A673 (cell line): ENCODE measurements at regions not wholly inside any gene's neighbourhood (a gene's known extent, or its start where the extent isn't known, plus 50 kb on each side); places are given as distances from the start of the nearest gene placed in this dataset.

ENCODE experiments used
- BruUV-seq: library from RNA; stranded (reverse); fragments of 400-500 nt; replicated peaks from 2 replicates; lab custom pipeline; 2021; lab: Mats Ljungman, UMichigan
- CTCF ChIA-PET: fragments of 300-600 bp; sonication (Branson Sonifier 250); formaldehyde crosslinking; loops from one replicate; lab custom pipeline; 2022; ENCODE audit warnings: antibody characterized with exemption; lab: Charles Lee
- POLR2A ChIA-PET: fragments of 300-600 bp; sonication (Branson Sonifier 250); formaldehyde crosslinking; loops from one replicate; lab custom pipeline; 2022; ENCODE audit warnings: antibody characterized with exemption; ENCODE audit not compliant: low non-redundant PET; lab: Charles Lee
- DNase-seq: peaks from one replicate; pipeline ENCODE4 v3.0.0-alpha.2; 2015; ENCODE audit warnings: low spot score
- H3K27ac ChIP-seq: fragments of 200-600 bp; sonication (generic); 2 replicates; pipeline ENCODE4 v1.5.1; 2016; ENCODE audit warnings: mixed run types, low read depth, mild to moderate bottlenecking, mixed read lengths, antibody characterized with exemption, low read length; ENCODE audit not compliant: poor library complexity, severe bottlenecking
- H3K27me3 ChIP-seq: fragments of 200-600 bp; sonication (generic); replicated peaks from 2 replicates; pipeline ENCODE4 v1.6.1; 2017; ENCODE audit warnings: mixed run types, low read depth, mild to moderate bottlenecking, mixed read lengths, antibody characterized with exemption, low read length; ENCODE audit not compliant: insufficient read depth, poor library complexity
- H3K36me3 ChIP-seq: fragments of 200-600 bp; sonication (generic); 2 replicates; pipeline ENCODE4 v1.6.1; 2016; ENCODE audit warnings: mixed run types, mild to moderate bottlenecking, mixed read lengths, antibody characterized with exemption, low read length; ENCODE audit not compliant: insufficient read depth, poor library complexity, severe bottlenecking
- H3K4me1 ChIP-seq: fragments of 200-600 bp; sonication (generic); 2 replicates; pipeline ENCODE4 v1.6.1; 2017; ENCODE audit warnings: mixed run types, mild to moderate bottlenecking, mixed read lengths, antibody characterized with exemption, low read length; ENCODE audit not compliant: insufficient read depth, poor library complexity, severe bottlenecking
- H3K4me3 ChIP-seq: fragments of 200-600 bp; sonication (generic); 2 replicates; pipeline ENCODE4 v1.5.1; 2016; ENCODE audit warnings: low read depth, mixed run types, mild to moderate bottlenecking, mixed read lengths, low read length; ENCODE audit not compliant: poor library complexity, severe bottlenecking
- H3K9me3 ChIP-seq: fragments of 200-600 bp; sonication (generic); 2 replicates; pipeline ENCODE4 v1.6.1; 2016; ENCODE audit warnings: mixed run types, low read depth, mild to moderate bottlenecking, mixed read lengths, antibody characterized with exemption, low read length; ENCODE audit not compliant: poor library complexity, severe bottlenecking
- CTCF ChIP-seq: fragments of 300-800, 200-600 bp; sonication (generic); conservative IDR thresholded peaks from 2 replicates; pipeline ENCODE4 v1.5.1; 2017; ENCODE audit warnings: low read depth, mild to moderate bottlenecking, antibody characterized with exemption, low read length, moderate library complexity, mixed read lengths
- EZH2 ChIP-seq: fragments of 200-600 bp; sonication (generic); IDR thresholded peaks from 2 replicates; pipeline ENCODE4 v1.6.1; 2017; ENCODE audit warnings: borderline replicate concordance, low read depth, mild to moderate bottlenecking, mixed read lengths, antibody characterized with exemption, low read length; ENCODE audit not compliant: poor library complexity, severe bottlenecking
- intact Hi-C: fragments of 100-400 bp; cut with micrococcal nuclease; formaldehyde crosslinking; loops from one replicate; pipeline ENCODE4 v1.10.0; 2022; ENCODE audit not compliant: unreplicated experiment

- ChIA-PET POLR2A (no interaction called here), CTCF (no interaction called here)
- no peak for DNase-seq
- H3K27ac ChIP-seq: no peak overlapping the region
- no peaks in the 10 kb centered on the region for H3K9me3 ChIP-seq
- intact Hi-C loops: no loop called here
- H3K4me1 ChIP-seq: no peaks in the 10 kb centered on the region
- BruUV-seq: no TSS peak
- no peak overlapping the region for H3K4me3 ChIP-seq
- no peaks in the 10 kb centered on the region for H3K27me3 ChIP-seq
- no peaks in the 10 kb centered on the region for H3K36me3 ChIP-seq
- TF ChIP-seq EZH2 (no peak), CTCF (no peak)
Measured at GRCh38 chr17:34465789-34466188, 102.8 kb upstream of the CCL1 start.

- no peaks in the 10 kb centered on the region for H3K36me3 ChIP-seq
- TF ChIP-seq CTCF (no peak), EZH2 (no peak)
- ChIA-PET POLR2A (no interaction called here), CTCF (no interaction called here)
- BruUV-seq: no TSS peak
- no peak overlapping the region for H3K4me3 ChIP-seq
- H3K9me3 ChIP-seq: no peaks in the 10 kb centered on the region
- no peaks in the 10 kb centered on the region for H3K27me3 ChIP-seq
- H3K27ac ChIP-seq: no peak overlapping the region
- intact Hi-C loops: no loop called here
- H3K4me1 ChIP-seq: no peaks in the 10 kb centered on the region
- no peak for DNase-seq
Measured at GRCh38 chr17:34464812-34465211, 101.8 kb upstream of the CCL1 start.

- Histone ChIP-seq H3K27me3 (no peaks in the 10 kb centered on the region), H3K9me3 (no peaks in the 10 kb centered on the region), H3K4me1 (no peaks in the 10 kb centered on the region), H3K4me3 (no peak overlapping the region), H3K36me3 (no peaks in the 10 kb centered on the region), H3K27ac (no peak overlapping the region)
- CTCF ChIA-PET: no interaction called here
- TF ChIP-seq CTCF: no peak
- TF ChIP-seq EZH2: no peak
- no peak for DNase-seq
- intact Hi-C loops: no loop called here
- no TSS peak for BruUV-seq
- POLR2A ChIA-PET: no interaction called here
Measured at GRCh38 chr17:34458266-34458665, 95.2 kb upstream of the CCL1 start.
